WTC11 (cell line): ENCODE measurements at regions not wholly inside any gene's neighbourhood (a gene's known extent, or its start where the extent isn't known, plus 50 kb on each side); places are given as distances from the start of the nearest gene placed in this dataset.

Source experiments
- ATF1 ChIP-seq: sonication (generic); formaldehyde crosslinking; IDR thresholded peaks from 2 replicates; pipeline ENCODE4 v1.8.1; 2023; ENCODE audit warnings: mild to moderate bottlenecking, moderate library complexity, missing genetic modification reagents
- E2F1 ChIP-seq: sonication (generic); formaldehyde crosslinking; IDR thresholded peaks from 2 replicates; pipeline ENCODE4 v1.8.0; 2022; ENCODE audit warnings: mild to moderate bottlenecking, missing genetic modification reagents
- GABPB1 ChIP-seq: sonication (generic); formaldehyde crosslinking; IDR thresholded peaks from 2 replicates; pipeline ENCODE4 v1.8.1; 2023; ENCODE audit warnings: mild to moderate bottlenecking, missing genetic modification reagents
- NFE2L1 ChIP-seq: sonication (generic); formaldehyde crosslinking; IDR thresholded peaks from 2 replicates; pipeline ENCODE4 v1.8.1; 2023; ENCODE audit warnings: missing genetic modification reagents
- RELA ChIP-seq: sonication (generic); formaldehyde crosslinking; IDR thresholded peaks from 2 replicates; pipeline ENCODE4 v1.8.1; 2022; ENCODE audit warnings: missing genetic modification reagents, mild to moderate bottlenecking, borderline replicate concordance
- USF1 ChIP-seq: sonication (generic); formaldehyde crosslinking; IDR thresholded peaks from 2 replicates; pipeline ENCODE4 v1.8.0; 2022; ENCODE audit warnings: mild to moderate bottlenecking, missing genetic modification reagents
- USF2 ChIP-seq: sonication (generic); formaldehyde crosslinking; IDR thresholded peaks from 2 replicates; pipeline ENCODE4 v1.8.1; 2023; ENCODE audit warnings: mild to moderate bottlenecking, missing genetic modification reagents, moderate library complexity
- TF ChIP-seq, protein P1 (sequence below): fragments of 200-600 bp; IDR thresholded peaks from 2 replicates; pipeline ENCODE4 v1.8.0; 2022; ENCODE audit warnings: antibody characterized with exemption
- TF ChIP-seq, protein P2 (sequence below): sonication (generic); formaldehyde crosslinking; IDR thresholded peaks from 2 replicates; pipeline ENCODE4 v1.8.0; 2022; ENCODE audit warnings: mild to moderate bottlenecking, missing genetic modification reagents

- TF ChIP-seq, protein P1, sequence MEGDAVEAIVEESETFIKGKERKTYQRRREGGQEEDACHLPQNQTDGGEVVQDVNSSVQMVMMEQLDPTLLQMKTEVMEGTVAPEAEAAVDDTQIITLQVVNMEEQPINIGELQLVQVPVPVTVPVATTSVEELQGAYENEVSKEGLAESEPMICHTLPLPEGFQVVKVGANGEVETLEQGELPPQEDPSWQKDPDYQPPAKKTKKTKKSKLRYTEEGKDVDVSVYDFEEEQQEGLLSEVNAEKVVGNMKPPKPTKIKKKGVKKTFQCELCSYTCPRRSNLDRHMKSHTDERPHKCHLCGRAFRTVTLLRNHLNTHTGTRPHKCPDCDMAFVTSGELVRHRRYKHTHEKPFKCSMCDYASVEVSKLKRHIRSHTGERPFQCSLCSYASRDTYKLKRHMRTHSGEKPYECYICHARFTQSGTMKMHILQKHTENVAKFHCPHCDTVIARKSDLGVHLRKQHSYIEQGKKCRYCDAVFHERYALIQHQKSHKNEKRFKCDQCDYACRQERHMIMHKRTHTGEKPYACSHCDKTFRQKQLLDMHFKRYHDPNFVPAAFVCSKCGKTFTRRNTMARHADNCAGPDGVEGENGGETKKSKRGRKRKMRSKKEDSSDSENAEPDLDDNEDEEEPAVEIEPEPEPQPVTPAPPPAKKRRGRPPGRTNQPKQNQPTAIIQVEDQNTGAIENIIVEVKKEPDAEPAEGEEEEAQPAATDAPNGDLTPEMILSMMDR: no peak
- TF ChIP-seq, protein P2, sequence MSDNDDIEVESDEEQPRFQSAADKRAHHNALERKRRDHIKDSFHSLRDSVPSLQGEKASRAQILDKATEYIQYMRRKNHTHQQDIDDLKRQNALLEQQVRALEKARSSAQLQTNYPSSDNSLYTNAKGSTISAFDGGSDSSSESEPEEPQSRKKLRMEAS (CRISPR knock-in tag): no peak
- TF ChIP-seq NFE2L1 (CRISPR knock-in tag) (no peak), USF2 (CRISPR knock-in tag) (no peak), USF1 (CRISPR knock-in tag) (no peak), GABPB1 (CRISPR knock-in tag) (no peak), E2F1 (CRISPR knock-in tag) (no peak), ATF1 (CRISPR knock-in tag) (no peak), RELA (no peak)
These were observed 180.3 kb upstream of the ZC3H12A start for GRCh38 chr1:37294096-37294495.
